IMR-90 (cell line): ENCODE measurements at regions not wholly inside any gene's neighbourhood (a gene's known extent, or its start where the extent isn't known, plus 50 kb on each side); places are given as distances from the start of the nearest gene placed in this dataset.

Source experiments
- CEBPB ChIP-seq: IDR thresholded peaks from 2 replicates; pipeline ENCODE4 v1.6.1; 2012; ENCODE audit warnings: low read depth, low read length, improper control_type of control experiment
- MAFK ChIP-seq: IDR thresholded peaks from 2 replicates; pipeline ENCODE4 v1.6.1; 2012; ENCODE audit warnings: low read depth, low read length, improper control_type of control experiment
- NFE2L2 ChIP-seq: fragments of 150-350 bp; IDR thresholded peaks from 2 replicates; pipeline ENCODE4 v1.6.1; 2016; ENCODE audit warnings: low read depth, mild to moderate bottlenecking, low read length
- POLR2A ChIP-seq: IDR thresholded peaks from 2 replicates; pipeline ENCODE4 v1.6.1; 2012; ENCODE audit warnings: mild to moderate bottlenecking, low read depth, low read length
- RAD21 ChIP-seq: IDR thresholded peaks from 2 replicates; pipeline ENCODE4 v1.6.1; 2012; ENCODE audit warnings: low read length, improper control_type of control experiment
- TF ChIP-seq, protein P1 (sequence below): conservative IDR thresholded peaks from 2 replicates; pipeline ENCODE4 v1.5.1; 2012; ENCODE audit warnings: mild to moderate bottlenecking, low read depth, low read length, improper control_type of control experiment

DNA sequence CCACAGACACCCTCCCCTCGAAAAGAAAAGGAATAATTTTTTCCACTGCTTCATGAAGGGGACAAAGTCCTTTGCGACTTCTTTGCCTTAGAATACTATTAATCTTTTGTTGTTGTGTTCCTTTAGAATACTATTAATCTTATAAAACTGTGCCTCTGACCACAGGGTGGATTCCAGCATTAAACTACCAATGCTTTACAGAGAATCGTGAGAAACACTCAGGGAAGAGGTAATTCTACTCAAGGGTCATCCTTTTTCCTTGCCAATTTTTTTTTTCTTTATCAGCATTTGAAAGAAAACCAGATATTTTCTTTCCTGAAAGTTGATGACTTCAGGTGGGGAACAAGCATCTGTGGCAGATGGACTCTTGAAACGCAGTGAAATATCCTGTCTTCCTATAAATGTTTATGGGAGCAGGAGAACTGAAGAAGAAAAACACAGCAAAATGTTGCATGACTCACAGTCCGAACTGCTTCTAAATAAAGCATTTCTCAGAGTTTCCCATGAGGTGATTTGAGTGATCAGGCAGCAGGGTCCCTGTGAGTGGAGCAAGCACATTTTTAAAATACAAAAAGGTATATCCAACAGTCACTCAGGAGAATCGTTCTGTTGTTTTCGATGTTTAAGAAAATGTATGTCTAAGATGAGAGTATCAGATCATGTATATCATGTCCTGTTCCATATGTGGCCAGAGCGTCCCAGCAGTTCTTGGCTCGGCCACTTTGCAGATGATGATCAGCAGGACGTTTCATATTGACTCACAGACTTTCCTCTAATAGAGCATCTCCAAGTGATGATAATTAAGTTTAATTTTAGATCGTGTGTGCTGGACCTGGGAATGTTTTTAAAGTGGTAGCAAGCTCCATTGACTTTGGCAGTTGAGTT, 154.2 kb upstream of the RUNX1 start:
- TF ChIP-seq, protein P1, sequence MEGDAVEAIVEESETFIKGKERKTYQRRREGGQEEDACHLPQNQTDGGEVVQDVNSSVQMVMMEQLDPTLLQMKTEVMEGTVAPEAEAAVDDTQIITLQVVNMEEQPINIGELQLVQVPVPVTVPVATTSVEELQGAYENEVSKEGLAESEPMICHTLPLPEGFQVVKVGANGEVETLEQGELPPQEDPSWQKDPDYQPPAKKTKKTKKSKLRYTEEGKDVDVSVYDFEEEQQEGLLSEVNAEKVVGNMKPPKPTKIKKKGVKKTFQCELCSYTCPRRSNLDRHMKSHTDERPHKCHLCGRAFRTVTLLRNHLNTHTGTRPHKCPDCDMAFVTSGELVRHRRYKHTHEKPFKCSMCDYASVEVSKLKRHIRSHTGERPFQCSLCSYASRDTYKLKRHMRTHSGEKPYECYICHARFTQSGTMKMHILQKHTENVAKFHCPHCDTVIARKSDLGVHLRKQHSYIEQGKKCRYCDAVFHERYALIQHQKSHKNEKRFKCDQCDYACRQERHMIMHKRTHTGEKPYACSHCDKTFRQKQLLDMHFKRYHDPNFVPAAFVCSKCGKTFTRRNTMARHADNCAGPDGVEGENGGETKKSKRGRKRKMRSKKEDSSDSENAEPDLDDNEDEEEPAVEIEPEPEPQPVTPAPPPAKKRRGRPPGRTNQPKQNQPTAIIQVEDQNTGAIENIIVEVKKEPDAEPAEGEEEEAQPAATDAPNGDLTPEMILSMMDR, result no peak
- TF ChIP-seq CEBPB (0 out of 2 replicates have a peak, but pooled peaks have one; percentile 10), POLR2A (no peak), NFE2L2 (no peak), RAD21 (0 out of 2 replicates have a peak, but pooled peaks have one; percentile 3), MAFK (no peak)
